GM12875 (cell line): ENCODE measurements at regions not wholly inside any gene's neighbourhood (a gene's known extent, or its start where the extent isn't known, plus 50 kb on each side); places are given as distances from the start of the nearest gene placed in this dataset.

Experiments used
- H3K4me3 ChIP-seq: one replicate; pipeline ENCODE4 v1.5.1; 2011; ENCODE audit warnings: low read depth, low read length, control low read depth
- TF ChIP-seq, protein P1 (sequence below): IDR thresholded peaks from 2 replicates; pipeline ENCODE4 v1.5.1; 2011; ENCODE audit warnings: low read depth, mild to moderate bottlenecking, control low read depth, inconsistent platforms, low read length, moderate library complexity, borderline replicate concordance; ENCODE audit not compliant: insufficient read depth

DNA sequence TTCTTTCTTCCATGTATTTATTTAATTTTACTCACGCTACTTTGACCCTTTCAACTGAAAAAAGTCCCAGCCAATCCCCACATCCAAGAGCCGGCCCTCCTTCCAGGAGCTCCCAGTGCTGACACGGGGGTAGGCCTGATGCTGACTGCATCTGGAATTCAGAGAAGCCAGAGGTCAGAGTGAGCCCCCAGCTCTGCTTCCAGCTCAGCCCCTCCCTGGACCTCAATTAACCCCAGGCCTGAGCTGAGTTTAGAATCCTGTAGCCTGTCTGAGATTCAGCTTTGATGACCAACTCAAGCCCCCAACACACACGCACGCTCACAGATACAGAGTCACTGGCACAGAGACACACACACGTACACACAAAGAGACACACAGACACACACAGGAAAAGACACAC is 247.9 kb downstream of the NPHP4 start:
- TF ChIP-seq, protein P1, sequence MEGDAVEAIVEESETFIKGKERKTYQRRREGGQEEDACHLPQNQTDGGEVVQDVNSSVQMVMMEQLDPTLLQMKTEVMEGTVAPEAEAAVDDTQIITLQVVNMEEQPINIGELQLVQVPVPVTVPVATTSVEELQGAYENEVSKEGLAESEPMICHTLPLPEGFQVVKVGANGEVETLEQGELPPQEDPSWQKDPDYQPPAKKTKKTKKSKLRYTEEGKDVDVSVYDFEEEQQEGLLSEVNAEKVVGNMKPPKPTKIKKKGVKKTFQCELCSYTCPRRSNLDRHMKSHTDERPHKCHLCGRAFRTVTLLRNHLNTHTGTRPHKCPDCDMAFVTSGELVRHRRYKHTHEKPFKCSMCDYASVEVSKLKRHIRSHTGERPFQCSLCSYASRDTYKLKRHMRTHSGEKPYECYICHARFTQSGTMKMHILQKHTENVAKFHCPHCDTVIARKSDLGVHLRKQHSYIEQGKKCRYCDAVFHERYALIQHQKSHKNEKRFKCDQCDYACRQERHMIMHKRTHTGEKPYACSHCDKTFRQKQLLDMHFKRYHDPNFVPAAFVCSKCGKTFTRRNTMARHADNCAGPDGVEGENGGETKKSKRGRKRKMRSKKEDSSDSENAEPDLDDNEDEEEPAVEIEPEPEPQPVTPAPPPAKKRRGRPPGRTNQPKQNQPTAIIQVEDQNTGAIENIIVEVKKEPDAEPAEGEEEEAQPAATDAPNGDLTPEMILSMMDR, result no peak
- no peak overlapping the region for H3K4me3 ChIP-seq

DNA sequence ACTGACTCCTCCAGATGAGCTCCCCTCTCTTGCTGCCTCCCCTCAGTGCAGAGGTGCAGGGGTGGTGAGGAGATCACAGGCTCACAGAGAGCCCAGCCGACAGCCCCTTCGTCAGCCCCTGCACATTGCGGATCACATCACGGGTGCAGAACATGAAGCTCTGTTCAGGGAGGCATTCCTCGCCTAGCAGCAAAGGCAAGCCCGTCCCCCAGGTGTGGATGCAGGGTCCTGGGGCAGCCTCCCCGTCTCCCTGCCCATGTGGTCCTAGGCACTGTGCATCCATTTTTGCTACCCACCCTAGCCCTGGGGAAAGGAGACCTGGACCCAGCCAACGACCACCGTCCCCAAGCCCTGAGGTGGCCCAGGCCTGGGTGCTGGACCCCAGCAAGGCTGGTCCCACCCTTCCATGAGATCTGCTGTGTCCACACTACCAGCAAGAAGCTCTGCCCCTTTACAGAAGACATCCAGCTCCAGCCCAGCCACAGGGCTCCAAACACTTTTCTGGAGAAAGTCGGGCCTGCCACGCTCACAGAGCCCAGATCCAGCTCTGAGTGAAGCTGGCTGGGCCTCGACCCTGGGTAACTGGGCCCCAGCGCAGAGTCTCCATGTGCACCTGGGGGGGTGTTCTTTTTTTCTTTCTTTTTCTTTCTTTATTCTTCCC is 248.7 kb downstream of the NPHP4 start:
- no peak overlapping the region for H3K4me3 ChIP-seq
- TF ChIP-seq, protein P1, result no peak

DNA sequence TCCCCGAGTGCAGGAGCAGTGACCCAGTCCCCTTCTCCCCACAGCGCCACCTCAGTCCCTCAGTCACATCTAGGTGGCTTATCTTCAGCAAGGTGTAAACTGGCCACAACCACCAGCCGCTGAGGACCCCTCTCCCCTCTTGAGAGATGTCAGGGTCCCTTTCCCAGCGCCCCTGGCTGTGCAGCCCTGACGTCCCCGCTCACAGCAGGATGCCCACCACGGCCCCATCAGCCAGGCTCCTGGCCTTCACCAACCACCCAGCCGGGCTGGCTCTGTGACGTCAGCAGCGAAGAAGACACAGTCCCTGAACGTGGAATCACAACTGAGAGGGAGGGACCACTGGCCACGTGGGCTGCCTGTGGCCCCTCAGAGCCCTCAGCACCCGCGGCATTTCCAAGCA is 249.4 kb downstream of the NPHP4 start:
- TF ChIP-seq, protein P1, result no peak
- H3K4me3 ChIP-seq, result no peak overlapping the region

DNA sequence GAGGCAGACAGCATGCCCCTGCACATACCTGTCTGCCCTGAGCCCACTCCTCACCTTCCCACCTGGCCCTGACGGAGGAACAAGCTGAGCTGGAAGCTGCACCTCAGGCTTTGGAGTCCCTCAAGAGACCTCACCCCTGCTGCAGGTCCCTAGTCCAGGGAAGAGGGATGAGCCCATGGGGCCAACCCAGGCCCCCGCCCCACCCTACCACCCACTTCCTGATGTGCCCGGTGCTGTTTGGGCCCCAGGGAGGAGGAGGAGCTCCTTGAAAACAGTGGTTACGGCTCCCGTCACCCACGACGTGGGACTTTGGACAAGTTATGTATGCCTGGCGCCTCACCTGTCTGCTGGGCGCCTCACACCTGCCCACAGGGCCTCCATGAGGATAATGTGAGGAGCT is 250.2 kb downstream of the NPHP4 start:
- TF ChIP-seq, protein P1, result no peak
- no peak overlapping the region for H3K4me3 ChIP-seq

DNA sequence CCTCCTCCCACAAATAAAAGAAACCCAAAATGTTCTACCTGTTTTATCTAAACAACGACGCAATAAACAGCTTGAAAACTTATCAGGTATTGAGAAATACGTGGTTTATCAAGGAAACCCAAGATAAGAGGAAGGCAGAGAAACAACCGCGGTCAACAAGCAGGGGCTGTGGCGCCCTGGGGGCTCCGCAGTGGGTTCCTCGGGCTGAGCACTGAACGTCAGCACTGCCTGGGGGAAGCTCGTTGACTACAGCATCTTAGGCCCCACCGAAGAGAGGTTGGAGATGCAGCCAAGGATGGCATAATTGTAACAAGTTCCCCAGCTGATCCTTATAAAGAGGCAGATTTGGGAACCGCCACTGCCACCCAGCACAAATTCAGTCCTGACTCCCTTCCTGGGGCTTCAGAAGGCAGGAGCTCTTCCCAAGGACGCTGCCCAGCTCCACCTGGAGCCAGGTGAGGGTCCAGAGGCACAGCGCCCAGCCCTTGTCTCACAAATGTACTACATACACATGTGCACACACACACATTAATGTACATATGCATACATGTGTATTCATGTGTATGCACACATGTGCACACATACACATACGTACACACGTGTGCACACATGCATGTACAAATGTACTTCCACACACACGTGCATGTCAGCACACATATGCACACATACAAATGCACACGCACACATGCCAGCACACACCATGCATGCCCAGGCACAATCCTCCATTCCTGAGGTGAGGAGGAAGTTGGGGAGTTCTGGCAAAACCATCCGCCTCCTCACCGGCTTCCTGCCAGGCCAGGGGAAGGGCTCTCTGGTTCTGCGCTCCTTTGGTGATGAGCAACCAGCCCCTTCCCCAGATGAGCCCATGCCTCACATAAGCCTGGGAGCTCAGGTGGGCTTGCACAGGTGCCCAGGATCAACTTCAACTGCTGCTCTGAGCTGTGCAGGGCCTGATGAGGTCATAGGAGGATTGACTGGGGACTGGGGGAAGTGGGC is 251.1 kb downstream of the NPHP4 start:
- TF ChIP-seq, protein P1, result no peak
- H3K4me3 ChIP-seq, result no peak overlapping the region

DNA sequence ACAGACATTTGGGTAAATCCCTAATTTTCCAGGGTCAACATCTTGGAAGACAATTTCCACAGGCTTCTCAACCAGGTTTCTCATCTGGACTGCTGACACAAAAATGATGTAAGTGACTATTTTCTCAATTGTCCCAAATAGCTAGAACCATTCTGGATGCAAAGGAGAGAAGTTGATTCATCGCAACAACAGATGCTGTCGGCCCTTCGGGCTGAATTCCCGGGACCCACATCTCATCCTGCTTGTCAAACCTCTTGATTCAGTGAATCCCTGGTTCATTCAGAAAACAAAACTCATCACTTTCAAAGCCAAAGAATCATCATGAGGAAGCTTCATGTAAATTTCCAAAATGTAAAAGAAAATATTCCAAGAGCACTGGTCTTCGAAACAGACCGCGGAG is 251.8 kb downstream of the NPHP4 start:
- TF ChIP-seq, protein P1, result no peak
- H3K4me3 ChIP-seq, result no peak overlapping the region
